ENCODE measurements at regions not wholly inside any gene's neighbourhood (a gene's known extent, or its start where the extent isn't known, plus 50 kb on each side); places are given as distances from the start of the nearest gene placed in this dataset.

DNA sequence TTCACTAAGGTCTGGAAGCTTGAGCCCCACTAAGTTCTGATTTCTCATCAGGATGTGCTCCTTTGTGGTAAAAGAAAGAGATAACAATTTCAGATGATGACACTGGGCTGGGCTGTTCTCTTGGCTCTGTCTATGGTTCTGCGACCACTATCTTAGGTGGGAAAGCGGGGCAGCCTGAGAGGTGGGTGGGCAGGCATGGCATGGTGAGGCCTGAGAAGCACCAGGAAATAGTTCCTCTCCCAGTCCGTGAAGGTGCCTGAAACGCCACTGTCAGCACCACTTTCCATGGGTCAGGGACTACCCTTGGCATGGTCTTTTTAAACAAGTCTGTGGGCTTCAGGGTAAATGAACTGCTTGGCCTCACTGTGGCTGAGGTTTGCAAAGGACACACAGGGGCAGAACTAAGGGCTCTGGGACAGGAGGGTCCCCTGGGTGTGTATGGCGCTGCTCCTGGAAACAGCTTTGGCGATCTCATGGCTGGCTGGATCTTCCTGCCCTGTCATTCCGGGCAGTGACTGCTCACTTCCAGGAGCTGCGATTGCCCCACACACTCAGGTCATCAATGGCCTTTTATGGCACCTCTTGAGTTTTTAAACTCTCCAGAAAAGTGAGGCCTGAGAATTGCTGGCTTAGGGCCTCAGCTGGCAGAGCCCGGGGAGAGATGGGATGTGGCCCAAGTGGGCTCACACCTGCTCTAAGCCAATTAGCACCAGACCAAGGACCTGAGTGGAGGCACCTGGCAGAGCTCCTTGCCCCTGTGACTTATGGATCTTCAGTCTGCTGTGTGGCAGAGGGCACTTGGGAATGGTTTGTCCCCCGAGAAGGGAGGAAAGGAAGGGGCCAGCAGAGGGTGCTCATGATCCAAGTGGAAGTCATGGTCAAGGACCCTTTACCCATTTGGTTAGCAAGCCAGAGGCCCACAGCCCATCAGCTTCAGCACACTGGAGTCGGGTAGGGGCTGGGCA lies 55.6 kb upstream of the LYVE1 start (continued):
- no peak for TF ChIP-seq CEBPB (IDR thresholded peaks at IDR 0.05; ENCODE audit: low read depth, low read length)
- TF ChIP-seq CBX5 (IDR thresholded peaks at IDR 0.05; ENCODE audit: low read depth, low read length) = no peak

Measured in H1 (cell line).